Activated CD8-positive, alpha-beta memory T cell treated with anti-CD3 and anti-CD28 coated beads, Interleukin-2, amount 10 ng/mL, durations not matched to agents 7 days and 5 days (primary cell): ENCODE measurements at regions not wholly inside any gene's neighbourhood (a gene's known extent, or its start where the extent isn't known, plus 50 kb on each side); places are given as distances from the start of the nearest gene placed in this dataset.
"Not testable (repeated sequence)": the region's sequence is repeated elsewhere in the genome, so short reads cannot be mapped to it uniquely, and the experiment has no call there.

ENCODE experiments used
- ATAC-seq: fragments of 150-1000 bp; cut with Tn5 transposase; one replicate; pipeline ENCODE4 v1.10.0; 2021; ENCODE audit warnings: moderate library complexity
- CTCF ChIA-PET: fragments of 350-600 bp; sonication (Branson Sonifier 250); formaldehyde crosslinking; loops from one replicate; lab custom pipeline; 2021; ENCODE audit warnings: antibody characterized with exemption; lab: Charles Lee
- DNase-seq: peaks from one replicate; pipeline ENCODE4 v3.0.0-alpha.2; 2020
- H3K27ac Mint-ChIP-seq: one replicate; pipeline ENCODE4 v1.8.0; 2021; ENCODE audit warnings: mild to moderate bottlenecking, mixed read lengths
- H3K27me3 Mint-ChIP-seq: one replicate; pipeline ENCODE4 v1.8.0; 2021; ENCODE audit warnings: mixed read lengths
- H3K36me3 Mint-ChIP-seq: one replicate; pipeline ENCODE4 v1.8.0; 2021; ENCODE audit warnings: mild to moderate bottlenecking, mixed read lengths
- H3K4me1 Mint-ChIP-seq: one replicate; pipeline ENCODE4 v1.8.0; 2021; ENCODE audit warnings: mixed read lengths
- H3K4me3 Mint-ChIP-seq: one replicate; pipeline ENCODE4 v1.8.0; 2021; ENCODE audit warnings: mild to moderate bottlenecking, moderate library complexity, mixed read lengths
- H3K9me3 Mint-ChIP-seq: one replicate; pipeline ENCODE4 v1.8.0; 2022; ENCODE audit warnings: low read depth, mixed read lengths

GRCh38 chr6:48525849-48526248 is 414.9 kb upstream of the PTCHD4 start:
- ATAC-seq: no peak
- Mint-ChIP-seq H3K27ac (no peak overlapping the region), H3K4me3 (no peak overlapping the region), H3K9me3 (peaks cover 7% of the 10 kb centered on the region), H3K4me1 (no peaks in the 10 kb centered on the region), H3K27me3 (no peaks in the 10 kb centered on the region), H3K36me3 (no peaks in the 10 kb centered on the region)
- no peak for DNase-seq
- CTCF ChIA-PET: no interaction called here

DNA sequence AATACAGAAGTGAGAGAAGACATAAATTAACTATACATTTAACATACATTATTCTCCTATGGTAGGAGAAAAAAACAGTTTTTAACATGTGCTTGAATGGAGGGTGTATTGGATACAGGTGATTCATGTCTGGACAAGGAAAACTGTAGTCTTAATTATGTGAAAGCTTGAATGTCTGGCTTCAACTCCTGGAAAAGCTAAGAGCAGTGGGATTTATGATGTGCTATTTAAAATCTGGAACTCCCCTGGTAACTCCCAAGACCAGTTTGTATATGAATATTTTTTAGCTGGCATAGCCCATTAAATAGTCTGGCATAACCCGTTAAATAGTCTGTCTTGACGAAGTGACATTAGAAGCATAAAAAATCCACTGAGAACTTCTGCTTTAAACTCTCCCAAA is 410.0 kb upstream of the PTCHD4 start:
- H3K4me1 Mint-ChIP-seq: no peaks in the 10 kb centered on the region

GRCh38 chr6:48512390-48512789 is 401.4 kb upstream of the PTCHD4 start:
- Mint-ChIP-seq H3K27me3 (no peaks in the 10 kb centered on the region), H3K27ac (no peak overlapping the region), H3K9me3 (peaks cover 3% of the 10 kb centered on the region), H3K36me3 (no peaks in the 10 kb centered on the region), H3K4me1 (no peaks in the 10 kb centered on the region), H3K4me3 (no peak overlapping the region)
- ATAC-seq: no peak
- CTCF ChIA-PET: no interaction called here
- no peak for DNase-seq

More for the DNA sequence above, 410.0 kb upstream of the PTCHD4 start:
- CTCF ChIA-PET: no interaction called here
- no peak for ATAC-seq
- Mint-ChIP-seq H3K27ac (no peak overlapping the region), H3K4me3 (no peak overlapping the region), H3K36me3 (no peaks in the 10 kb centered on the region), H3K9me3 (peaks cover 6% of the 10 kb centered on the region), H3K27me3 (no peaks in the 10 kb centered on the region)
- no peak for DNase-seq

- no peaks in the 10 kb centered on the region for H3K36me3 Mint-ChIP-seq
- H3K27ac Mint-ChIP-seq: no peak overlapping the region
- no peaks in the 10 kb centered on the region for H3K27me3 Mint-ChIP-seq
- DNase-seq (no peak), ATAC-seq (no peak)
- CTCF ChIA-PET: no interaction called here
- no peak overlapping the region for H3K4me3 Mint-ChIP-seq
- peaks cover 5% of the 10 kb centered on the region for H3K9me3 Mint-ChIP-seq
- H3K4me1 Mint-ChIP-seq: no peaks in the 10 kb centered on the region
Observed at GRCh38 chr6:48511378-48511777, 400.4 kb upstream of the PTCHD4 start.

DNA sequence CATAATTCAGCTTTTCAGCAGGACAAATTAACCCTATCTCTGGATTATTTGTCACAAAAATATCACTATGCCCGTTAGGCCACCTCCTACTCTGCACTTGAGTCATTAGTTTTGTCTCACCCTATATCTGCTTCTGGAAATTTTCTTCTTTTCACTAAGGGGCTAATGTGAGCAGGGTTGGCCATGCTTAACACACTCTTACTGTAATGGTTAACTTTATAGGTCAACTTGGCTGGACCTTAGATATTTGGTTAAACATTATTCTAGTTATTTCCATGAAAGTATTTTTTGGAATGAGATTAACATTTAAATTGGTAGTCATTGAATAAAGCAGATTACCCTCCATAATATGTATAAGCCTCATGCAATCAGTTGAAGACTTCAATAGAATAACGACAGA is 394.6 kb upstream of the PTCHD4 start:
- DNase-seq (no peak), ATAC-seq (no peak)
- CTCF ChIA-PET: no interaction called here
- H3K36me3 Mint-ChIP-seq: no peaks in the 10 kb centered on the region
- H3K4me3 Mint-ChIP-seq: no peak overlapping the region
- H3K9me3 Mint-ChIP-seq: peaks cover 5% of the 10 kb centered on the region
- H3K27ac Mint-ChIP-seq: no peak overlapping the region
- no peaks in the 10 kb centered on the region for H3K4me1 Mint-ChIP-seq
- no peaks in the 10 kb centered on the region for H3K27me3 Mint-ChIP-seq

DNA sequence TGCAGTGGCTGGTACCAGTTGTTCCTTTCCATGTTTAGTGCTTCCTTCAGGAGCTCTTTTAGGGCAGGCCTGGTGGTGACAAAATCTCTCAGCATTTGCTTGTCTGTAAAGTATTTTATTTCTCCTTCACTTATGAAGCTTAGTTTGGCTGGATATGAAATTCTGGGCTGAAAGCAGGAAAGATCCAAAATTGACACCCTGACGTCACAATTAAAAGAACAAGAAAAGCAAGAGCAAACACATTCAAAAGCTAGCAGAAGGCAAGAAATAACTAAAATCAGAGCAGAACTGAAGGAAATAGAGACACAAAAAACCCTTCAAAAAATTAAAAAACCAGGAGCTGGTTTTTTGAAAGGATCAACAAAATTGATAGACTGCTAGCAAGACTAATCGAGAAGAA is 382.4 kb upstream of the PTCHD4 start:
- H3K4me1 Mint-ChIP-seq, H3K4me3 Mint-ChIP-seq, H3K27ac Mint-ChIP-seq, H3K36me3 Mint-ChIP-seq, H3K9me3 Mint-ChIP-seq, DNase-seq, H3K27me3 Mint-ChIP-seq, CTCF ChIA-PET, ATAC-seq: not testable (repeated sequence)

DNA sequence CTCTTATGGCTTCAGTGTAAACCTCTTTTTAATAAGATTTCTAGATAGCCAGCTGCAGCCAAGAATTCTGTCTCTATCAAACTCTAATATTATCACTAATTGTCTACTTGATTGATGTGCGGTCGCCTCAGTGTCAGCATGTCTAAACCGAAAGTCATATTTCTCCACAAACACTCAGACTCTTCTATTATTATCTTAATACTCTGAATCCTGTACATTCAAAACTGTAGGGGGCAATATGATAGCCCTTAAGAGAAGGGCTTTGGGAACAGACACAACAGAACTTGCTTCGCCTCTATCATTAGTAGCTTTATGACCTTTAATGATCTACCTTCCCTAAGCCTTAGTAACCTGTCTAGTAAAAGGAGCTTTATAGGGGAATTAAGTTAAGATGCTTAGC is 379.7 kb upstream of the PTCHD4 start:
- DNase-seq (no peak), ATAC-seq (no peak)
- no peaks in the 10 kb centered on the region for H3K36me3 Mint-ChIP-seq
- no peak overlapping the region for H3K4me3 Mint-ChIP-seq
- H3K27me3 Mint-ChIP-seq: no peaks in the 10 kb centered on the region
- H3K9me3 Mint-ChIP-seq: peaks cover 7% of the 10 kb centered on the region
- no peaks in the 10 kb centered on the region for H3K4me1 Mint-ChIP-seq
- CTCF ChIA-PET: no interaction called here
- H3K27ac Mint-ChIP-seq: no peak overlapping the region

DNA sequence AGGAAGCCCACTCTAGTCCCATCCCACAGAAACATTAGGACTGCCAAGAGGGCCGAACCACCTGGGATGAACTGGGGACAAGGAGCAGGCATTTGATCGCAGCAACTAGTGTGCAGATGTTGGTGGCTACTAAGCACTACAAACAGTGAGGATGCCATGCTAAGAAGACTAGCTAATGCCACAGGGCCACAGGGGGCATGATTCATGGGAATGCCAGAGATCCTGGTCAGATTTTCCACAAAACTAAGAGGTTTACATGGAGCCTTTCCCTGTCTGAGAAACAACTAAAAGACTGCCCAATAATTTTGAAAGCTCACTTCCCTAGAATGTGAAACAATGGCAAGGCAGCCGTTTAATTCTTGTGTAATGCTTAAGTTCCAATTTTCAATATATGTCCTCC is 375.9 kb upstream of the PTCHD4 start:
- no peaks in the 10 kb centered on the region for H3K4me1 Mint-ChIP-seq
- DNase-seq (no peak), ATAC-seq (no peak)
- H3K4me3 Mint-ChIP-seq: no peak overlapping the region
- H3K27me3 Mint-ChIP-seq: no peaks in the 10 kb centered on the region
- CTCF ChIA-PET: no interaction called here
- no peak overlapping the region for H3K27ac Mint-ChIP-seq
- H3K36me3 Mint-ChIP-seq: no peaks in the 10 kb centered on the region
- H3K9me3 Mint-ChIP-seq: peaks cover 7% of the 10 kb centered on the region

DNA sequence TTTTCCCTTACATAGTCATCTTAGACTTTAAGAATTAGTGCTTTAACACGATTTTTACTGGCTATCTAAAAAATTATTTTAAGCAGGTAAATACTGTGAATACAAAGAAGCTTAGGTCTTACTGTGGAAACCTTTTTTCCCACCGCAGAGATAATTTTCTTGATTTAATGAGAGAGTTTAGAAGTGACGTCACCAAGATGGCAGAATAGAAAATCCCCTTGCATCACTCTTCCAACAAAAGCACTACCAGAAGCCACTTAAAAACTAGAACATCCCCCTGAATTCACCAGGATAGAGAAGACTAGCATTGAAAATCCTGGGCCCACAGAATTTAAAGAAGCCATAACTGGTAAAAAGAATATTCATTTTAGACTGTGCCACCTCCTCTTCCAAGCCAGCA is 375.4 kb upstream of the PTCHD4 start:
- CTCF ChIA-PET: no interaction called here
- Mint-ChIP-seq H3K36me3 (no peaks in the 10 kb centered on the region), H3K9me3 (peaks cover 4% of the 10 kb centered on the region), H3K4me1 (no peaks in the 10 kb centered on the region), H3K4me3 (no peak overlapping the region), H3K27me3 (no peaks in the 10 kb centered on the region), H3K27ac (no peak overlapping the region)
- ATAC-seq (no peak), DNase-seq (no peak)

DNA sequence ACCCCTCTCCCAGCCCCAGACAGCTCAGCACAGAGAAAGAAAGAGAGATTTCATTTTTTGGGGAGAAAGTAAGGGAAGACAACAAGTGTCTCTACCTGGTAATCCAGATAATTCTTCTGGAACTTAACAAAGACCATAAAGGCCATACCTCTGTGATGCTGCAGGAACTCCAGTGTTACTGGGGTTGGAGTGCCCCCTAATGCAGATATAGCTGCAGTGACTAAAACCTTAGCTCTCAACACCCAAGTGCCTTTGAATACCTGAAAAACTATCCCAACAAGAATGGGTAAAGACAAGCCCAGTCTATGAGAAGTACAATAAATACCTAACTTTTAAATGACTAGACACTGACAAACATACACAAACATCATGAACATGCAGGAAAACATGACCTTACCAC is 365.3 kb upstream of the PTCHD4 start:
- Mint-ChIP-seq H3K4me3 (no peak overlapping the region), H3K36me3 (no peaks in the 10 kb centered on the region), H3K4me1 (no peaks in the 10 kb centered on the region), H3K27ac (no peak overlapping the region), H3K9me3 (peaks cover 13% of the 10 kb centered on the region), H3K27me3 (no peaks in the 10 kb centered on the region)
- CTCF ChIA-PET: no interaction called here
- ATAC-seq (no peak), DNase-seq (no peak)

DNA sequence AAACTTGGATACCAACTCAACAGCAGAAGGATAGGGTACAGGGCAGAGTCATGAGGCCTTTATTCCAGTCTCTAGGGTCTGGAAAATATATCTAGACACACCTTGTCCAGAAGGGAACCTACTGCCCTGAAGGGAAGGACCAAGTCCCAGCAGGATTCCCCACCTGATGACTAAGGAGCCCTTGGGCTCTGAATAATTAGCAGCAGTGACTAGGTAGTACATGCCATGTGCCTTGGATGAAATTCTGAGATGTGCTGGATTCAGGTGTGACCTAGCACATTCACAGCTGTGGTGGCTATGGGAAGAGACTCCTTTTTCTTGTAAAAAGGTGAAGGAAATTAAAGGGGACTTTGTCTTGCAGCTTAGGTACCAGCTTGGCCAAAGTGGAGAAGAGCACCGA is 364.3 kb upstream of the PTCHD4 start:
- Mint-ChIP-seq H3K27me3 (no peaks in the 10 kb centered on the region), H3K4me3 (no peak overlapping the region), H3K4me1 (no peaks in the 10 kb centered on the region), H3K27ac (no peak overlapping the region), H3K9me3 (peaks cover 15% of the 10 kb centered on the region), H3K36me3 (no peaks in the 10 kb centered on the region)
- CTCF ChIA-PET: no interaction called here
- ATAC-seq (no peak), DNase-seq (no peak)

DNA sequence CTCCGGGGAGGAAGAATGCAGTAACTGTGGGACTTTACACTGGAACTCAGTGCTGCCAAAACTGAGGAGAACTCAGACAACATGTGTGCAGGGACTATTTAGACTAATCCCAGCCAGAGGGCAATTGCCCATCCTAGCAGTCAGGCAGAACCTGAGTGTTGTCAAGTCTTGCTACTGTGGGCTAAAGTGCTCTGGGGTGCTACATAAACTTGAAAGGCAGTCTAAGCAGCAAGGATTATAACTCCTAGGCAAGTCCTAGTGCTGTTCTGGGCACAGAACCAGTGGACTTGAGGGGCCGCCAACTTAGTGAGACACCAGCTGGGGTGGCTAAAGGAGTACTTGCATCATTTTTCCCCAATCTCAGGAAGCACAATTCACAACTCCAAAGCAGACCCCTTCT is 363.8 kb upstream of the PTCHD4 start:
- no peak for ATAC-seq
- no peaks in the 10 kb centered on the region for H3K27me3 Mint-ChIP-seq
- H3K36me3 Mint-ChIP-seq: no peaks in the 10 kb centered on the region
- no peaks in the 10 kb centered on the region for H3K4me1 Mint-ChIP-seq
- CTCF ChIA-PET: no interaction called here
- H3K4me3 Mint-ChIP-seq: no peak overlapping the region
- no peak overlapping the region for H3K27ac Mint-ChIP-seq
- no peak for DNase-seq
- peaks cover 15% of the 10 kb centered on the region for H3K9me3 Mint-ChIP-seq

DNA sequence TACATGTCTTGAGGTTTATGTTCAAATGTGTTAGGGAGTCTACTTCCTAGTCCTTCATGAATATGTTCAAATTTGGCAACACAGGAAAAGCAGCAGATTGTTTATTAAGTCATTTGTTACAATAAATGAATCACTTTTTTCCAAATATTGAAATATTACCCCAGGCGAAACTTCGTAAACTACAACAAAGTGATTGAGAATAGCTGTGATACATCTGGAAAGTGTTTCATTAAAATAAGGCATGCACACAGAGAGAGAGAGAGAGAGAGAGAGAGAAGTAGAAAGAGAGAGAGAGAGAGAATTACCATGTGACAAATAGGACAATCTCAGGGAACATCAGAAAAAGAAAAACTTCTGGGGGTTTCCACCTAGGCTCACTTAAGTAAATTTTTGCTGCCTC is 363.1 kb upstream of the PTCHD4 start:
- CTCF ChIA-PET: no interaction called here
- ATAC-seq: no peak
- Mint-ChIP-seq H3K9me3 (peaks cover 15% of the 10 kb centered on the region), H3K4me3 (no peak overlapping the region), H3K4me1 (no peaks in the 10 kb centered on the region), H3K36me3 (no peaks in the 10 kb centered on the region), H3K27ac (no peak overlapping the region), H3K27me3 (no peaks in the 10 kb centered on the region)
- DNase-seq: no peak

DNA sequence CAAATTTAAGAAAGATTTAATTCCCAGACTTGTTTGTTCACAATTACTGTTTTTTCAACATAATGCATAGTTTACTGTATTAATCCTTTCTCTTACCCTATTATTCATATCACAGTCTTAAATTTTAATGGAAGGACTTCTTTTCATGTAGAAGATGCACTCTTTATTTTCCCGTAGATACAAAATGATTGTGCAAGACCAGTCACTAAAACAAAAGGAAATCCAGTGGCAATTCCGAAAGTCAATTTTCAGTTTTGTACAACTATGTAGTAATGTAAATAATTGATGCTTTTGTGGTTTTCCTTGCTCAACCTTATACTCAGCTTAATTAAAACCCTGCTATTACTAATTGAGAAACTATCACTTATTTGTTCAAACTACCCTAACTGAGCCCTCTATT is 361.5 kb upstream of the PTCHD4 start:
- no peaks in the 10 kb centered on the region for H3K36me3 Mint-ChIP-seq
- H3K27me3 Mint-ChIP-seq: no peaks in the 10 kb centered on the region
- peaks cover 9% of the 10 kb centered on the region for H3K9me3 Mint-ChIP-seq
- ATAC-seq: no peak
- H3K4me1 Mint-ChIP-seq: no peaks in the 10 kb centered on the region
- no peak overlapping the region for H3K27ac Mint-ChIP-seq
- no peak for DNase-seq
- no peak overlapping the region for H3K4me3 Mint-ChIP-seq
- CTCF ChIA-PET: no interaction called here

GRCh38 chr6:48472091-48472490 is 361.1 kb upstream of the PTCHD4 start:
- Mint-ChIP-seq H3K4me3 (no peak overlapping the region), H3K36me3 (no peaks in the 10 kb centered on the region), H3K4me1 (no peaks in the 10 kb centered on the region), H3K27me3 (no peaks in the 10 kb centered on the region), H3K9me3 (peaks cover 10% of the 10 kb centered on the region), H3K27ac (no peak overlapping the region)
- ATAC-seq (no peak), DNase-seq (no peak)
- CTCF ChIA-PET: no interaction called here
